Epithelial cell of esophagus (primary cell): ENCODE measurements at regions not wholly inside any gene's neighbourhood (a gene's known extent, or its start where the extent isn't known, plus 50 kb on each side); places are given as distances from the start of the nearest gene placed in this dataset.

Experiments
- DNase-seq: peaks from one replicate; pipeline ENCODE4 v3.0.0; 2010; ENCODE audit warnings: low read depth
- H3K4me3 ChIP-seq: 2 replicates; pipeline ENCODE4 v1.5.1; 2011; ENCODE audit warnings: mild to moderate bottlenecking, low read length, control low read depth
- CTCF ChIP-seq: IDR thresholded peaks from 2 replicates; pipeline ENCODE4 v1.5.1; 2011; ENCODE audit warnings: low read depth, mild to moderate bottlenecking, low read length, control low read depth, inconsistent platforms; ENCODE audit not compliant: insufficient read depth; ENCODE audit errors: missing control alignments

GRCh38 chr5:103333376-103333775 is 74.8 kb downstream of the MACIR start:
- no peak for TF ChIP-seq CTCF
- DNase-seq: no peak
- H3K4me3 ChIP-seq: no peak overlapping the region

- H3K4me3 ChIP-seq: no peak overlapping the region
- TF ChIP-seq CTCF: no peak
- no peak for DNase-seq
Observed at GRCh38 chr5:103330875-103331274, 72.3 kb downstream of the MACIR start.
